SJSA1 (cell line): ENCODE measurements at regions not wholly inside any gene's neighbourhood (a gene's known extent, or its start where the extent isn't known, plus 50 kb on each side); places are given as distances from the start of the nearest gene placed in this dataset.

Source experiments
- DNase-seq, 2 experiments: peaks; one replicate each; pipeline ENCODE4 v3.0.0-alpha.2; 2015 to 2020; ENCODE audit warnings: low spot score in 2 of 2, low read depth in 1 of 2
- H3K27ac ChIP-seq: fragments of 250-450 bp; sonication (Bioruptor Pico); 2 replicates; pipeline ENCODE4 v1.5.1; 2020; ENCODE audit warnings: mild to moderate bottlenecking, moderate library complexity
- H3K27me3 ChIP-seq: fragments of 250-450 bp; sonication (Bioruptor Pico); replicated peaks from 2 replicates; pipeline ENCODE4 v1.5.1; 2020; ENCODE audit warnings: mild to moderate bottlenecking, moderate library complexity
- H3K36me3 ChIP-seq: fragments of 250-450 bp; sonication (Bioruptor Pico); 2 replicates; pipeline ENCODE4 v1.5.1; 2020; ENCODE audit warnings: mild to moderate bottlenecking
- H3K4me1 ChIP-seq: fragments of 250-450 bp; sonication (Bioruptor Pico); replicated peaks from 2 replicates; pipeline ENCODE4 v1.6.1; 2021; ENCODE audit warnings: mild to moderate bottlenecking
- H3K4me3 ChIP-seq: fragments of 250-450 bp; sonication (Bioruptor Pico); 2 replicates; pipeline ENCODE4 v1.5.1; 2020; ENCODE audit warnings: mild to moderate bottlenecking
- H3K9me3 ChIP-seq: fragments of 250-450 bp; sonication (Bioruptor Pico); replicated peaks from 2 replicates; pipeline ENCODE4 v1.5.1; 2020; ENCODE audit warnings: mild to moderate bottlenecking

DNA sequence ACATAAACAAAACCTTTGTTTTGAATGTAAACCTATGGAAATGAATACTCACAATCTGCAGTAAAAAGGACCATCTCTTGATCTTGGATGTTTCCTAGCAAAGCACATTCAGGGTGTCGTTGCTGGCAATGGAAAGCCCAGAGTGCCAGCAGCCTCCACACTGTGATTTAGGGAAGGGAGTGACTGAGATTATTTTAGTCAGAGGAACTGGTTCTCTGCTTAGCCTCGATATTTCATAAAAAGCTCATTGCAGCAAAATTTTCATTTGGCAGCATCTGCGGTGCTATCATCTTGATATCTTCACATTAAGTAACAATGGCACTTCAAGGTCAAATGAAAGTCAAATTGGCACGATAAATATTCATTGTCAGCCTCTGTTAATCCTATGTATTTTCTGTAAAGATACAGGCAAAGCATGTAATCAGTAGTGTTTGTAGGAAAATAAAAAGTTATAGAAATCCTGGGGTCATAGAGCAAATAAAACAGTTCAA is 116.0 kb downstream of the MACIR start:
- no peak overlapping the region for H3K27ac ChIP-seq
- no peaks in the 10 kb centered on the region for H3K36me3 ChIP-seq
- H3K4me1 ChIP-seq = no peaks in the 10 kb centered on the region
- no peak for DNase-seq
- H3K9me3 ChIP-seq = no peaks in the 10 kb centered on the region
- H3K27me3 ChIP-seq = no peaks in the 10 kb centered on the region
- no peak overlapping the region for H3K4me3 ChIP-seq

DNA sequence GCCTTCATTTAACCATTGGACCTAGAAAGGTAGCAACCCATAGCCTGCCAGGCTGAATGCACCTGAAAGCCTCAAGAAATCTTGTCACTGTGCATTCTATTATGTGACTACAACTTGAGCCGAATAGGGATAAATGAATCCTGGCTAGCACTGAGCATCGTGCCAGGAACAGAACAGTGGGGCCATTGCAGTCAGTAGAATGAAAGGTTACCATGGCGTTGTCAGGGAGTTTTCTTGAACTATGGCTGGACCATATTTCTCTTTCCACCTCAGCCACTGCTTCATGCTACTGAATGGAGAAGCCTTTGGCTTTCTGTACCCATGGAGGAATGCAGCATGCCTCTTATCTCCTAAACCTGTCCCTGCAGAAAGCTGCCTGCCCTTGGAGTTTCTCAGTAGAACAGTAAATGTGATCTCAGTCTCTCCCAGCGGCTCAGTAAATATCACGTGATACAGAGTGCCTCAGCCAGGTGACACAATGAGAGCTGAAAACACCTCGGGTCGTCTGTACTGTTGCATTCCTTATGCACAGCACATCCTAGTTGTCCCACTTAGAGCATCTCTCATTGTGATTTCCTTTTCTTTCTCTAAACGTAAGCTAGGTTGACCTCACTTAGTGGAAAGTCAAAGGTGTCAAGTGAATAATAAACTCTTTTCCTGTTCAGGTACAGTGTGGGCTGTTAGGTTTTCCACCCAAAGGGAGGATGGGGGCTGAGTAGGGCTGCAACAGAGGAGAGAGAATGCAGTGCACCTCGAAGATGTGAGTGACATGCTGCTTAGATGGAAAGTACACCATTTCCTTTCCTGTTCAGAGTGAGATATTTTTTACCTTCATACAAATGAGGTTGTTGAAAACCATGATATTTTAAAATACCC is 115.3 kb downstream of the MACIR start:
- no peaks in the 10 kb centered on the region for H3K9me3 ChIP-seq
- H3K27ac ChIP-seq = no peak overlapping the region
- DNase-seq = no peak
- no peaks in the 10 kb centered on the region for H3K4me1 ChIP-seq
- no peaks in the 10 kb centered on the region for H3K27me3 ChIP-seq
- no peak overlapping the region for H3K4me3 ChIP-seq
- H3K36me3 ChIP-seq = no peaks in the 10 kb centered on the region

DNA sequence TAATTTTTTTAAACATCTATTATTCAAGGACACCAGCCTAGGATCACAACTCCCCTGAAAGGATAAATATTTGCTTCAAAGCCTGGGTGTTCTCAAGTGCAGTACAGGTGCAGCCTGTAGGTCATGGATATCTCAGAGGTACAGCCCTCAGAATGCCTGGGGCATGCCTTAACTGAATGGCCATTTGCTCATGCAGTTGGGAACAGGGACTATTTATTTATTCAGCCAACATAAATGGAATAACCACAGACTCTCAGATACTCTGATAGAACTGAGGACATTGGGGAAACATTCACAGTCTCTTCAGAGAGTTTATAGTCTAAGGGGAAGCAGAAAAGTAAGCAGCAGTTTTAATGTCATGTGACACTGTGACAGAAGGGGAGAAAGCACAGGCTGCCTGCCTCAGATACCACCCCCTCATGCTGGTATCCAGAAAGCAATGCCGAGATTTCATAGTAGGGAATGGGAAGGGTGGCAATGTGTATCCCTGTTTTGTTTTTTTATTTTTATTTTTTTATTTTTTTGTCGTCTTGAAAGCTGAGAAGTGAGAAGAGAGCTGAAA is 112.6 kb downstream of the MACIR start:
- no peak for DNase-seq
- H3K4me1 ChIP-seq = no peaks in the 10 kb centered on the region
- no peak overlapping the region for H3K27ac ChIP-seq
- no peaks in the 10 kb centered on the region for H3K36me3 ChIP-seq
- H3K9me3 ChIP-seq = no peaks in the 10 kb centered on the region
- H3K4me3 ChIP-seq = no peak overlapping the region
- no peaks in the 10 kb centered on the region for H3K27me3 ChIP-seq

DNA sequence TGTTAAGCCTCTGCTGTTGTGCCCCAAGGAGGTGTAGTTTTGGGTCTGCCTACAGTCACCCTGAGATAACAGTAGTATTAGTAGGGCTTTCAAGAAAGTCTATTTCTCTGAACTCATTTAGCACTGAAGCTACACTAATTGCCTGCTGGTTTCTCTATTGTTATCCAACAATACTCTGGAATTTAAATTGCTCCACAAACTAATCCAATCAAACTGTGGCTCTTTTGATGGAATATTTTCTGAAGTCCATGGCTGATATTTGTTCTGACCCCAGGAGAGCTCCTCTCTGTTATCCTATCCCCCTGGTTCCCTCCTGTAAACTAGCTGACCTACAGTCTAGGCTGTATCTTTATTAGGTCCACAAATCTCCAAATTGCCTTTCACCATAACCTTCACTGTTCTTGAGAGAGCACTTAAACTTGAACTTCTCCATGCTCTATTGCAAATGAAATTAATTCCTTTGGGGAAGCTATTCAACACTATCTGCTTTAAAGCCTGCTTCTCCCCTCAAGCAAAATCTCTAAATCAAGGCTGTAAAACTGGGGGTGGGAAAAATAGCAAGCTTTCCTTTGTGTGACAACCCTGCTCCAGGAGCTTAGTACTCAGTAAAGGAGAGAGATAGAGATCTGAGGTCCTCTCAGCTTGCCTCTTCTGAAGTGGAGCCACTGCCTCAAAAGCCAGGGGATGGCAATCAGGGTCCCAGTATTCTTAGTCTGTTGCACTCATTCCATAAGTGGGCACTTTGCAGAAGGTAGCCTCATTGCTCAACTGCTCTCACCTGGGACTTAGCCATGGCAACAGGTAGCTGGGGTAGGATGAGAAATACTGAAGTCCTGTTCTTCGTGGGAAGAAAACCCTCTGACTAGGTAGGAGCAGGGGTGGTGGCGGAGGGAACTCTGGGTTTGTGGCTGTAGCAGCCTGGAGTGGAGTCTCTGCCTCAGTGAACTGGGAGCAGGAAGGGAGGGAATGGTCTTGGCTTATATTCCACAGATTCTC is 110.9 kb downstream of the MACIR start:
- H3K9me3 ChIP-seq = no peaks in the 10 kb centered on the region
- no peaks in the 10 kb centered on the region for H3K36me3 ChIP-seq
- H3K4me3 ChIP-seq = no peak overlapping the region
- H3K4me1 ChIP-seq = no peaks in the 10 kb centered on the region
- H3K27me3 ChIP-seq = no peaks in the 10 kb centered on the region
- DNase-seq = no peak
- H3K27ac ChIP-seq = no peak overlapping the region

DNA sequence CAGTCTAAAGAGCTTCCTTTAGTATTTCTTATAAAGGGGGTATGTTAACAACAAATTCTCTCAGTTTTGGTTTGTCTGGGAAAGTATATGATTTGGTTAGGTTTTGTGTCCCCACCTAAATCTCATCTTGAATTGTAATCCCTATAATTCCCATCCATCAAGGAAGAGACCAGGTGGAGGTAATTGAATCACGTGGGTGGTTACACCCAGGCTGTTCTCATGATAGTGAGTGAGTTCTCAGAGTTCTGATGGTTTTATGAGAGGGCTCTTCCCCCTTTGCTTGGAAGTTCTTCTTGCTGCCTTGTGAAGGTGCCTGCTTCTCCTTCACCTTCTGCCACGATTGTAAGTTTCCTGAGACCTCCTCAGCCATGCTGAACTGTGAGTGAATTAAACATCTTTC is 109.1 kb downstream of the MACIR start:
- DNase-seq = no peak
- Histone ChIP-seq H3K27ac (no peak overlapping the region), H3K36me3 (no peaks in the 10 kb centered on the region), H3K9me3 (no peaks in the 10 kb centered on the region), H3K27me3 (no peaks in the 10 kb centered on the region), H3K4me1 (no peaks in the 10 kb centered on the region), H3K4me3 (no peak overlapping the region)

DNA sequence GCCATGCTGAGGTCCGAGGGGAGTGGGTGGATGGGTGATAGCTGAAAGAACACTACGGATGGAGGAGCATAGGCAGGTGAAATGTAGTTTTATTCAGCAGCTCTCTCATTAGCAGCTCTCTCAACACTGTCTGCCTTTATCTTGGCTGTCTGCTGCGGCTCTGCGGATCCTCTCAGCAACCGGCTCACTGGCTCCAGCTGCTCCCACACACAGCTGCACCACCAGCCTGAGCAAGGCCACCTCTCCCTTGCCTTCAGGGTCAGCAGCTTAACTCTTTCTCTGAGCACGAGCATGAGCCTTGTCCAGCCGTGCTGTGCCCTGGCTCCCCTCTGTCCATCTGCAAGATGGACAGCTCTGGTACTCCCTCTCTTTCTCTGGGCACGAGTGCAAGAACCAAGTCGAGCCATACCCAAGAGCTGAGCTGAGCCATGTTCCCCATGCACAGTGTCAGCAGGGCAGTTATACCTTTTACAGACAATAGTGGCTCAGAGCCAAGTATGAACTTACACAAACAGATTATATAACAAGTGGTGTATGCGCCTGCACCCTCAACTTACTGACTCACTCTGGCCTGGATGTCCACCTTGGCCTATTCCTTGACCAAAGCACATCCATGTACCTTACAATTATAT is 108.5 kb downstream of the MACIR start:
- Histone ChIP-seq H3K36me3 (no peaks in the 10 kb centered on the region), H3K27ac (no peak overlapping the region), H3K4me1 (no peaks in the 10 kb centered on the region), H3K9me3 (no peaks in the 10 kb centered on the region), H3K4me3 (no peak overlapping the region), H3K27me3 (no peaks in the 10 kb centered on the region)
- DNase-seq = no peak

DNA sequence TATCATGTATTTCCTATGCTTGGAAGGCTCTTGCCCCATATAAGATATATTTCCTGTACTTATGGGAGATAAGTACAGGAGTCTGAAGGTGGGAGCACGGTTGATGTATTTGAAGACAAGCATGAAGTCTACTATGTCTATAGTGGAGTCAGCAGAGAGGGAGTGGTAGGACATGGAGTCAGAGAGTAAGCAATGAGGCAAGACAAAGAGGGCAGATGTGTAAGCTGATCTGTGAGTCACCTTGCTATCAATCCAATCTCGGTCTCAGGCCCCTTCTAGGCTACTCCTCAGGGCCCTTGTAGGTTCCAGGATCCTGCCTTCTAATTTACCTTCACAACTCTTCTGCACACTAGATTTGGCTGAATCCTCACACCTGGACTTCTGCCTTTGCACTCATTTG is 105.5 kb downstream of the MACIR start:
- Histone ChIP-seq H3K4me3 (no peak overlapping the region), H3K9me3 (no peaks in the 10 kb centered on the region)
- no peak for DNase-seq

DNA sequence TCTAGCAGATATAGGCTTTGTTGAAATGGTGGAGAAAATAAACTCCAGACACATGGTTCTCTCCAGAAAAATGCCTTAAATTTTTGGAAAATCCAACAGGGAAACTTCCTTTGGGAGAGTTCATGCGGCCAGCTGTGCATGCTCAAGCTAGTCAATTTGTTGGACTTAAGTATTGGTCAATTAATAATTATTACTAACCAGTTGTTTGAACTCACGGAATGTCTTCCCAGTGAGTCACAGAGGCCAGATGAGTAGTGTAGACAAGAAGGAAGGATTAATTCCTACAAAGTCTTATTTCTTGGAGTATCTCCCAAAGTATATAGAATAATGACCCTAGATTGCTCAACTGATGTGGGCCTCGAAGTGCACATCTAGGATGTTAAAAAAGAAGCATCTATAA is 103.6 kb downstream of the MACIR start:
- H3K9me3 ChIP-seq = no peaks in the 10 kb centered on the region
- no peaks in the 10 kb centered on the region for H3K36me3 ChIP-seq
- no peak for DNase-seq
- no peak overlapping the region for H3K27ac ChIP-seq
- no peak overlapping the region for H3K4me3 ChIP-seq
- H3K4me1 ChIP-seq = no peaks in the 10 kb centered on the region
- no peaks in the 10 kb centered on the region for H3K27me3 ChIP-seq

More for the DNA sequence above, 105.5 kb downstream of the MACIR start:
- H3K27me3 ChIP-seq = no peaks in the 10 kb centered on the region
- H3K4me1 ChIP-seq = no peaks in the 10 kb centered on the region
- no peak overlapping the region for H3K27ac ChIP-seq
- no peaks in the 10 kb centered on the region for H3K36me3 ChIP-seq

DNA sequence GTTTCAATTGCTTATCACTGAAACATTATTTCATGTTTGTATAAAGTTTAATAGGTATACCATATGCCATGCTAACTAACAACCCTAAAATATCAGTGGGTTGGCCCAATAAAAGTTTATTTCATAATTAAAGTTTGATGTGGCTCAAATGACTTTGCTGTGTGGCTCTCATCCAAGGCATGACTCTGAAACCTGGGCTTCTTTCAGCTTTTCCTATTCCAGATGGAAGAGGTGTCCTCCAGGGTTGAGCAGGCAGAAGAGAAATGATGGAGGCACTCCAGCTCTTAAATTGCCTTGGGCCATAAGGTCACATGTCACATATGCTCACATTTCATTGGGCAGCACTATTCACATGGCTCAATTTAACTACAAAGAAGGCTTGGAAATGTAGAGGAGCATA is 101.9 kb downstream of the MACIR start:
- H3K27ac ChIP-seq = no peak overlapping the region
- no peaks in the 10 kb centered on the region for H3K4me1 ChIP-seq
- H3K27me3 ChIP-seq = no peaks in the 10 kb centered on the region
- H3K9me3 ChIP-seq = no peaks in the 10 kb centered on the region
- no peak for DNase-seq
- no peaks in the 10 kb centered on the region for H3K36me3 ChIP-seq
- no peak overlapping the region for H3K4me3 ChIP-seq

DNA sequence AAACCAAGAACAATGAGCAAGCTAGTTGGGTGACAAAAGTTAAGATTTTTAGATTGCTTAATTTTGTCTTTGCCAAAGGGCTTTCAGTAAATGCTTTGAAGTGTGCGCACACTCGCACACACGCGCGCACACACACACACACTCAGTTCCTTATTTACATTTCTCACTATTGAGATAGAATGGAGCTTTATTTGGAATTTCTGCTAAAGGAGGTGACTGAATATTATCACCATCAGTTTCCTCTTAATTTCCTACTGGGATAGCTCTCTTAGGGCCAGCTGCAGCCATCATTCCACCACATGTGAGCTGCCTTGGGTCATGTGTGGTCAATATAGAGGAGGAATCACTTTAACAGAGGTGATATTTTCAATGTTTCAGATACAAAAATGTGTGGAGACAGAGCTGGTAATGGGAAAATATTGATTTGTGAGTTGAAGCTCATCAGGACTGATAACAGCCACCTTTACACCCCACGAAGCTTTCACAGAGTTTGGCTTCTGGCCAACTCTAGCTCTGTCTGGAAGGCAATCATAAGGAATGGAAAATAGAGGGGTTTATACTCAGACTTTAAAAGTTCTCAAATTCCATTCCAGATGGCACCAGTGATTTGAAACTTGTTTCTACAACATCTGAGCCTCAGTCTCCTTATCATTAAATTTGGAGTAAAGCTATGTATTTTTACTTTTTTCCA is 99.9 kb downstream of the MACIR start:
- Histone ChIP-seq H3K4me1 (no peaks in the 10 kb centered on the region), H3K27ac (no peak overlapping the region), H3K4me3 (no peak overlapping the region), H3K36me3 (no peaks in the 10 kb centered on the region), H3K27me3 (0 out of 2 replicates have a peak, but pooled peaks cover 3% of the 10 kb centered on the region), H3K9me3 (no peaks in the 10 kb centered on the region)
- DNase-seq = no peak

DNA sequence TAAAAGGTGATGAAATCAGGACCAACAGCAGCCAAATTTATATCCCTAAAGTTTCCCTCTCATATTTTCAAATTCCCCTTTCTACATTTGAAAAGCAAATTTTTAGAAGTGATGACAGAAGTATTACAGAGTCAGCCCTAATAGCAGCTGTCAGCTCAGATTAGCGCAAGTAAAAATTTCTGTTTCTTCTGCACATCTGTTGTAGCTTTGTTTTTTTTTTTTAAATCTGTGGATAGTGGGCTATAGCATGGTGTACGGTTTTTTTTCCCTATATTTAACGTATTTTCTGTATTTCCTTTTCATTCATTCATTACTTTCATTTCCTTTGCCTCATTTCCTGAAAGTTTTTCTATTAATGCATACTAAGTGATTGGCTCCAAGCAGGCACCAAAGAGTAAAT is 99.1 kb downstream of the MACIR start:
- DNase-seq = no peak
- H3K27me3 ChIP-seq = 0 out of 2 replicates have a peak, but pooled peaks cover 3% of the 10 kb centered on the region

DNA sequence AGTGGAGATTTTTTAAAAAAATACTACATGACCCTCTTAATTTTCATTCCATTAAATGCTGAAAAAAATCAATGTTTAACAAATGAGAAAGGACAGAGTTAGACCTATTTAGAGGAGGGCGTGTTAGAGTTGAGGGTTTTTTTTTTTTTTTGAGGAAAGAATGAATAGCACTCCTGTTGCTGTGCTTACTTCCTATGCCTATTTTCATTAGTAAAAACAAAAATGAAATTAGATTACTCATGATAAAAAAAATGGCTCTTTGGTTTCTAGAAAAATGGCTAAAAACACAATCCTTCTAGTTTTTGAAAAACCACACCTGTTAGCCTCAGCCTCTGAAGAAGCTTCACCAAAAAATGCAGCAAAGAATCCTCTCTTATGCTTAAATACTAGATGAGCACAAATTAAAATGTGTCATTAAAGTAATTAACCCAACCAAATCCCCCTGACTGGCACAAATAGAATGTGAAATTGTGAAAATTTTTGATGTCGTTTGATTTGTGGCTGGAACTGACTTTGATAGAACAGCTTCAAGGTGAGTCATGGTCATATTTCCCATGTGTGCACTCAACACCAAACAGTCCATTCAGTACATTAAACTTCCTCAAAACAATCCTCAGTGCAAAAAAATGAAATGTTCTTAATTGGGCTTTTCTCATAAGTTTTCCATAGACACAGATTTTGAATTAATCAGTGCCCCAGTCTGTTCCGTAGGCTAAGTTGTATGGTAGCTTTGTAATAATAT is 98.0 kb downstream of the MACIR start:
- Histone ChIP-seq H3K4me1 (no peaks in the 10 kb centered on the region), H3K36me3 (no peaks in the 10 kb centered on the region), H3K4me3 (no peak overlapping the region), H3K9me3 (no peaks in the 10 kb centered on the region), H3K27me3 (0 out of 2 replicates have a peak, but pooled peaks cover 3% of the 10 kb centered on the region), H3K27ac (no peak overlapping the region)
- DNase-seq = no peak

More for the DNA sequence above, 99.1 kb downstream of the MACIR start:
- H3K4me3 ChIP-seq = no peak overlapping the region
- H3K36me3 ChIP-seq = no peaks in the 10 kb centered on the region
- no peaks in the 10 kb centered on the region for H3K9me3 ChIP-seq
- no peaks in the 10 kb centered on the region for H3K4me1 ChIP-seq
- H3K27ac ChIP-seq = no peak overlapping the region
